ELR (cell line): ENCODE measurements at regions not wholly inside any gene's neighbourhood (a gene's known extent, or its start where the extent isn't known, plus 50 kb on each side); places are given as distances from the start of the nearest gene placed in this dataset.
"Not testable (repeated sequence)": the region's sequence is repeated elsewhere in the genome, so short reads cannot be mapped to it uniquely, and the experiment has no call there.

Experiments used
- DNase-seq: peaks from one replicate; pipeline ENCODE4 v3.0.0-alpha.2; 2015; ENCODE audit warnings: low read depth

- not testable (repeated sequence) for DNase-seq
Measured at GRCh38 chr16:21422824-21423223, 144.7 kb upstream of the CRYM start.

- not testable (repeated sequence) for DNase-seq
Measured at GRCh38 chr16:21404699-21405098, 126.6 kb upstream of the CRYM start.

DNA sequence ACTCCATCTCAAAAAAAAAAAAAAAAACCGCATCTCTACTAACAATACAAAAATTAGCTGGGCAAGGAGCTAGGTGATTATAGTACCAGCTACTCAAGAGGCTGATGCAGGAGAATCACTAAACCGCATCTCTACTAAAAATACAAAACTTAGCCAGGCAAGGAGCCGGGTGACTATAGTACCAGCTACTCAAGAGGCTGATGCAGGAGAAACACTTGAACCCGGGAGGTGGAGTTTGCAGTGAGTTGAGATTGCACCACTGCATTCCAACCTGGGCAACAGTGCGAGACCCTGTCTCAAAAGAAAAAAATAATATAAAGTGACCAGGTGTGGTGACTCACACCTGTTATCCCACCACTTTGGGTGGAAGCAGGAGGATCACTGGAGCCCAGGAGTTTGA is 119.8 kb upstream of the CRYM start:
- not testable (repeated sequence) for DNase-seq

DNA sequence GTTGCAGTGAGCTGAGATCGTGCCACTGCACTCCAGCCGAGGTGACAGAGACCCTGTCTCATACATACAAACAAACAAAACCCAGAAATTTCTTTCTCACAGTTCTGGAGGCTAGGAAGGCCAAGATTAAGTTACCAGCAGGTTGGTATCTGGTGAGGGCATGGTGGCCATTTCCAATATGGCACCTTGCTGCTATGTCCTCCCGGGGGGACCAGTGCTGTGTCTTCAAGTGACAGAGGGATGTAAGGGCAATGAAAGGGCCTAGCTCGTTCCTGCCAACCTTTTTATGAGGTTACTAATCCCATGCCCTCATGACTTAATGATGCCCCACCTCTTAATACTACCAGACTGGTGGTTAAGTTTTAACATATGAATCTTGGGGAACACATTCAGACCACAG is 118.5 kb upstream of the CRYM start:
- DNase-seq = not testable (repeated sequence)

- DNase-seq = not testable (repeated sequence)
Measured at GRCh38 chr16:21390634-21391033, 112.5 kb upstream of the CRYM start.

DNA sequence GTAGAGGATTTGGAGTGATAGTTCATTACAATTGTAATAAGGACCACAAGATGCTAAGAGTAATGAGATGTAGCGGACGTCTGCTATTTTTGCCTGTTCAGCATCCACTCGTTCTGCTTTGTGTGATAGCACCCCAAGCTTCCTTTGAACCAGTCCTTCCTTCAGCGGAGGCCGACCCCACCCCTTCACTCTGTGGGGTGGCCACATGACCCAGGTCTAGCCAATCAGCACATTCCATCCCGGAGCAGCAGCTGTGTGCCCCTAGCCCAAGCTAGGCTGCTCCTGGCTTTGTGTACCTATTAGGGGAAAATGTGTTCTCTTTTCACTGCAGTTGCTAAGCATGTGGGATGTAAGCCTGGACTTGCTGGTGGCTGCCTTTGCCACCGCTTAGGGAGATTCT is 111.8 kb upstream of the CRYM start:
- DNase-seq = not testable (repeated sequence)

- DNase-seq = not testable (repeated sequence)
Measured at GRCh38 chr16:21387757-21388156, 109.7 kb upstream of the CRYM start.

- not testable (repeated sequence) for DNase-seq
Measured at GRCh38 chr16:21386201-21386915, 108.3 kb upstream of the CRYM start.

GRCh38 chr16:21383682-21384081 is 105.6 kb upstream of the CRYM start:
- not testable (repeated sequence) for DNase-seq

DNA sequence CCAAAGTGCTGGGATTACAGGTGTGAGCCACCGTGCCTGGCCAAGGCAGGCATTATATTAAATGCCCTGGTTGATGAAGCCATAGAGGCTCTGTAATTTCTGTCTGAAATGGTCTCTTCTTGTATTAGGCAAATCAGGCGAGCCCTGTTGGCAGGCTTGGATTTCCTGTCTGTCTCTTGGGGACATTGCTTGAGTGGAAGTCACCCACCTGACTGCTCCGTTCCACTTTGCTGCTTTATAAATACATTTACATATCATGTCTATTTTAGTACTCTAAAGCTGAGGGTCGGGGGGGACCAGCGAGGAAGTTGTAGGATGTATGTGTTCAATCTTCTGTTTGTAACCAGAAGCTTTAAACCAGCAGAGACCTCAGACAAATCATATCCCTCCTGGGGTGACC is 101.6 kb upstream of the CRYM start:
- not testable (repeated sequence) for DNase-seq

DNA sequence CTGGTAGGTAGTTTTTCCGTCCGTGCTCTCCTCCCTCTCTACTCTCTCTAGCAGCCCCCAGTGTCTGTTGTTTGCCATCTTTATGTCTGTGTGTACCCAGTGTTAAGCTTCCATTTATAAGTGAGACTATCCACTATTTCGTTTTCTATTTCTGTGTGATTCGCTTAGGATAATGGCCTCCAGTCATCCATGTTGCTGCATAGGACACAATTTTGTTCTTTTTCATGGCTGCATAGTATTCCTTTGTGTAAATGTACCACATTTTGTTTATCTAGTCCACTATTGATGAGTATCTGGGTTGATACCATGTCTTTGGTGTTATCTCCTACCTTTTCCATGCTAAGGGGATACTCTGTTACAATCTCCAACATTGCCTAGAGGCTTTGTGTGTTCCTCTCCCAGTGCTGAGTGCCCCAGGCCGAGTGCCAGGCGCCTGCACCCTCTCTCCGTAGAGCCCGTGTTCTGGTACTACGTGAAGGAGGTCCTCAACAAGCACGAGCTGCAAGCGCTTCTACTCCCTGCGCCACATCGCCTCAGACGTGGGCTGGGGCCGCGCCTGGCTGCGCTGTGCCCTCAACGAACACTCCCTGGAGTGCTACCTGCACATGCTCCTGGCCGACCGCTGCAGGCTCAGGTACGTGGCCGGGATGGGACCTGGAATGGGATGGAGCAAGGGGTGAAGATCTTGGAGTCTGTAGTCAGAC is 98.3 kb upstream of the CRYM start:
- DNase-seq = not testable (repeated sequence)

DNA sequence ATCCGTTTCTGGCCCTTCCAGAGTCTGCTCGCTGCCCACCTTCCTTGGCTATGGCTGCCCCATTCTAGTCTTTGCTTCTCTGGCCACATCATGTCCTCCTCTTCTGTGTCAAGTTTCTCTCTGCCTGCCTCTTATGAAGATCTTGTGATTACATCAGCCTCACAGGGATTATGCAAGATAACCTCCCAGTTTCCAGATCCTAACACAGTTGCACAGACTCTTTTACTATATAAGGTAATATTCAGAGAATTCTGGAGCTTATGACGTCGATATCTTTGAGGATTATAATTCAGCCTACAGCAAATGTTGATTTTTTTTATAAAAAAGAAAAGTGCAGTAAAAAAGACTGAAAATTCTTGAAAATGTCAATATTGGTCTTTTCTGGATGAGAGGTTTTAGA is 97.2 kb upstream of the CRYM start:
- not testable (repeated sequence) for DNase-seq

- DNase-seq = not testable (repeated sequence)
Measured at GRCh38 chr16:21373454-21373853, 95.4 kb upstream of the CRYM start.

DNA sequence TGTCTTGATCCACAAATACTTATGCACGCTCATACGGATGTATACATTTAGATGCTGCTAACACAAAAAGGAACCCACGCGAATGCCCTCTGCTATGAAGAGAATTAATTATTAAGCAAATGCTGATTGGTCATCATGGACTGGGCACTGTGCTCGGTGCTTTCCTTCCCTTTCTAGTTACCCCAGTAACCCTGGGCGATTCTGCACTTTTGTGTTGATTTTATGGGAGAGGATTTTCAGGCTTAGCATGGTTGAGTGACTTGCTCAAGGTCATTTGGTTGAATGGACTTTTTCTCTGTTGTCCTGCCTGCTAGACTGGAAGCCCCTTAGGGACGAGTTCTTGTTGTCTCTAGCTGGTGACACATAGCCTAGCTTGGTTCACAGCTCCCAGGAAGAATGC is 94.8 kb upstream of the CRYM start:
- DNase-seq = not testable (repeated sequence)

- not testable (repeated sequence) for DNase-seq
Measured at GRCh38 chr16:21372162-21372835, 94.2 kb upstream of the CRYM start.

DNA sequence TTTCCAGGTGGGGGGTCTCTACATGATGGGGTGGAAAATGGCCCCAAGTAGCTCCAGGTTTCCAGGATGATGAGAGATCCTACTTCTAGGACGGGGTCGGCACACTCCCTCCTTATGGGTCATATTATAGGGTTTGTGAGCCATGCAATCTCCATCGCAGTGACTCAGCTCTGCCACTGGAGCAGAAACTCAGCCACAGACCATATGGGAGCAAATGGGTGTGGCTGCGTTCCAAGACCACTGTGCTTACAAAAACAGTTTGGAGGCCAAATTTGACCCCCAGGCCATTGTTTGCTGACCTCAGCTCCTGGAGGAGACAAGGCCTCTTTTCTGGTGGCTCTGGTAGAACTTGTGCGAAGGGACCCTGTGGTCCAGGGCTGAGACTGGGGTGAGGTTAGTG is 92.7 kb upstream of the CRYM start:
- peak; percentile 62 for DNase-seq

DNA sequence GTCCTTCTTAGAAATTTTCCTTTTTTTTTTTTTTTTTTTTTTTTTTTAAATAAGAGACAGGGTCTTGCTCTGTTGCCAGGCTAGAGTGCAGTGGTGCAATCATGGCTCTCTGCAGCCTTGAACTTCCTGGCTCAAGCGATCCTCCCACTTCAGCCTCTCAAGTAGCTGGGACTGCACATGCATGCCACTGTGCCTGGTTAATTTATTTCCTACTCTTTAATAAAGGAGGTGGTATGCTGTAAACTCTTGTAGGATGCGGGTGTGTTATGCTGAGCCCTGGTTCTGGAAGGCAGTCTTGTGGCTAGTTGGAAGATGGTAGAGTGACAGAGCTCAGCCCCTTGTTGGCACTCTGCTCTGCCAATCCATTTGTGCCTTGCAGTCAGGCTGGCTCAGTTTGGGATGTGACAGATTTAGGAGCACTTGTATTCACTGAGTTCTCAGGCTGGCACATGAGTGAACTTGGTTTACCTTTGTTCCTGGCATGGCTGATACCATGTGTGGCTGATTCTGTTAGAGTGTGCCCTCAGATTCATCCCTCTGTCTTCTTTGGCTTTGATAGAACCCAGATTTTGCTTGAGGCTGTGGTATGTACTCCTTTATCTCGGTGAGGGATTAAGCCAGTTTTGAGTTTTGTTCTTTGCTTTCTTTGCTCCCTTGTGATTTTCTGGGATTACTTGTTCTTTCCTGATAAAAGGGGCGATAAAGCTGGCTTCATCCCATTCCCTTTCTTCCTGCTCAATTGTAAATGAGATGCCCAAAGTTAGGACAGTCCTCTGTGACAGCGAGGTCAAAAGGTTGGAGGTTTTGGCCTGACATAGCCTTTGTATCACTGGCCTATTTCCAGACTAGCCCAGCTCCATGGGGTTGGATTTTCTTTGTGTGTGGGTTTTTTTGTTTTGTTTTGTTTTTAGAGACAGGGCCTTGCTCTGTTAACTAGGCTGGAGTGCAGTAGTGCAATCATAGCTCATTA is 91.2 kb upstream of the CRYM start:
- not testable (repeated sequence) for DNase-seq

GRCh38 chr16:21367733-21368421 is 89.8 kb upstream of the CRYM start:
- DNase-seq = not testable (repeated sequence)

- not testable (repeated sequence) for DNase-seq
Measured at GRCh38 chr16:21366998-21367397, 88.9 kb upstream of the CRYM start.

- not testable (repeated sequence) for DNase-seq
Measured at GRCh38 chr16:21365541-21365940, 87.5 kb upstream of the CRYM start.
